Breast epithelium (tissue), 3 donors: ENCODE measurements at regions not wholly inside any gene's neighbourhood (a gene's known extent, or its start where the extent isn't known, plus 50 kb on each side); places are given as distances from the start of the nearest gene placed in this dataset.

Experiments used
- POLR2A ChIP-seq: fragments of 450-650 bp; IDR thresholded peaks from one replicate; pipeline ENCODE4 v1.6.1; 2016; ENCODE audit warnings: antibody characterized with exemption, mild to moderate bottlenecking, moderate library complexity
- TF ChIP-seq, protein P1 (sequence below), 3 donors: fragments of 450-650 bp; IDR thresholded peaks; one replicate each; pipeline ENCODE4 v1.5.1; 2016 to 2017; ENCODE audit warnings: antibody characterized with exemption in 3 of 3, mild to moderate bottlenecking in 3 of 3, moderate library complexity in 3 of 3

DNA sequence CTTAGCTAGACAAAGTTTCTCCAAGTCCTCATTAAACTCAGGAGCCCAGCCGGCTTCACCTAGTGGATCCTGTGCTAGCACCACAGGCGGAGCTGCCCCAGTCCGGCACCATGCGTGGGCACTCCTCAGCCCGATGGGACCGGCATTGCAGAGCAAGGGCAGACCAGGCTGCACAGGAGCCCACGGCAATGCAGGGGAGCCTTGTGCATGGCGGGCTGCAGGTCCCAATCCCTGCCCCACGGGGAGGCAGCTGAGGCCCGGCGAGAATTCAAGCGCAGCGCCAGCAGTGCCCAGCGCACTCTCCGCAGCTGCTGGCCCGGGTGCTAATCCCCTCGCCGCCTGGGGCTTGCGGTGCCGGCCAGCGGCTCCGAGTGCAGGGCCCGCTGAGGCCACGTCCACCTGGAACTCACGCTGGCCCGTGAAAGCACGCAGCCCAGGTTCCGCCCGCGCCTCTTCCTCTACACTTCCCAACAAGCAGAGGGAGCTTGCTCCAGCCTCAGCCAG lies 292.3 kb upstream of the EYS start:
- TF ChIP-seq, protein P1, sequence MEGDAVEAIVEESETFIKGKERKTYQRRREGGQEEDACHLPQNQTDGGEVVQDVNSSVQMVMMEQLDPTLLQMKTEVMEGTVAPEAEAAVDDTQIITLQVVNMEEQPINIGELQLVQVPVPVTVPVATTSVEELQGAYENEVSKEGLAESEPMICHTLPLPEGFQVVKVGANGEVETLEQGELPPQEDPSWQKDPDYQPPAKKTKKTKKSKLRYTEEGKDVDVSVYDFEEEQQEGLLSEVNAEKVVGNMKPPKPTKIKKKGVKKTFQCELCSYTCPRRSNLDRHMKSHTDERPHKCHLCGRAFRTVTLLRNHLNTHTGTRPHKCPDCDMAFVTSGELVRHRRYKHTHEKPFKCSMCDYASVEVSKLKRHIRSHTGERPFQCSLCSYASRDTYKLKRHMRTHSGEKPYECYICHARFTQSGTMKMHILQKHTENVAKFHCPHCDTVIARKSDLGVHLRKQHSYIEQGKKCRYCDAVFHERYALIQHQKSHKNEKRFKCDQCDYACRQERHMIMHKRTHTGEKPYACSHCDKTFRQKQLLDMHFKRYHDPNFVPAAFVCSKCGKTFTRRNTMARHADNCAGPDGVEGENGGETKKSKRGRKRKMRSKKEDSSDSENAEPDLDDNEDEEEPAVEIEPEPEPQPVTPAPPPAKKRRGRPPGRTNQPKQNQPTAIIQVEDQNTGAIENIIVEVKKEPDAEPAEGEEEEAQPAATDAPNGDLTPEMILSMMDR (IDR thresholded peaks at IDR 0.05) = no peak
- TF ChIP-seq POLR2A = no peak
